Glutamatergic neuron (in vitro differentiated cells): ENCODE measurements at regions not wholly inside any gene's neighbourhood (a gene's known extent, or its start where the extent isn't known, plus 50 kb on each side); places are given as distances from the start of the nearest gene placed in this dataset.

ENCODE experiments used
- DNase-seq: peaks from one replicate; pipeline ENCODE4 v3.0.0; 2022
- H3K27ac Mint-ChIP-seq: one replicate; pipeline ENCODE4 v1.8.0; 2020; ENCODE audit warnings: mild to moderate bottlenecking, mixed read lengths, inconsistent platforms; ENCODE audit not compliant: unreplicated experiment
- H3K27me3 Mint-ChIP-seq: one replicate; pipeline ENCODE4 v1.8.0; 2020; ENCODE audit warnings: mild to moderate bottlenecking, moderate library complexity, mixed read lengths, inconsistent platforms; ENCODE audit not compliant: unreplicated experiment
- H3K36me3 Mint-ChIP-seq: one replicate; pipeline ENCODE4 v1.8.0; 2020; ENCODE audit warnings: mild to moderate bottlenecking, mixed read lengths, inconsistent platforms; ENCODE audit not compliant: unreplicated experiment
- H3K4me1 Mint-ChIP-seq: one replicate; pipeline ENCODE4 v1.8.0; 2020; ENCODE audit warnings: mild to moderate bottlenecking, low read depth, mixed read lengths, inconsistent platforms; ENCODE audit not compliant: unreplicated experiment
- H3K4me3 Mint-ChIP-seq: one replicate; pipeline ENCODE4 v1.8.0; 2020; ENCODE audit warnings: mild to moderate bottlenecking, mixed read lengths, inconsistent platforms; ENCODE audit not compliant: unreplicated experiment
- H3K9me3 Mint-ChIP-seq: one replicate; pipeline ENCODE4 v1.8.0; 2020; ENCODE audit warnings: mild to moderate bottlenecking, moderate library complexity, mixed read lengths, inconsistent platforms; ENCODE audit not compliant: unreplicated experiment
- TF ChIP-seq, protein P1 (sequence below): fragments of 200-600 bp; sonication (generic); IDR thresholded peaks from one replicate; pipeline ENCODE4 v1.5.0; 2021; ENCODE audit not compliant: partially characterized antibody, unreplicated experiment

GRCh38 chr7:10799475-10799874 lies 174.2 kb upstream of the PHF14 start:
- Mint-ChIP-seq H3K27me3 (no peaks in the 10 kb centered on the region), H3K9me3 (peaks cover 2% of the 10 kb centered on the region), H3K36me3 (no peaks in the 10 kb centered on the region), H3K4me1 (no peaks in the 10 kb centered on the region), H3K27ac (no peak overlapping the region), H3K4me3 (no peak overlapping the region)
- TF ChIP-seq, protein P1, sequence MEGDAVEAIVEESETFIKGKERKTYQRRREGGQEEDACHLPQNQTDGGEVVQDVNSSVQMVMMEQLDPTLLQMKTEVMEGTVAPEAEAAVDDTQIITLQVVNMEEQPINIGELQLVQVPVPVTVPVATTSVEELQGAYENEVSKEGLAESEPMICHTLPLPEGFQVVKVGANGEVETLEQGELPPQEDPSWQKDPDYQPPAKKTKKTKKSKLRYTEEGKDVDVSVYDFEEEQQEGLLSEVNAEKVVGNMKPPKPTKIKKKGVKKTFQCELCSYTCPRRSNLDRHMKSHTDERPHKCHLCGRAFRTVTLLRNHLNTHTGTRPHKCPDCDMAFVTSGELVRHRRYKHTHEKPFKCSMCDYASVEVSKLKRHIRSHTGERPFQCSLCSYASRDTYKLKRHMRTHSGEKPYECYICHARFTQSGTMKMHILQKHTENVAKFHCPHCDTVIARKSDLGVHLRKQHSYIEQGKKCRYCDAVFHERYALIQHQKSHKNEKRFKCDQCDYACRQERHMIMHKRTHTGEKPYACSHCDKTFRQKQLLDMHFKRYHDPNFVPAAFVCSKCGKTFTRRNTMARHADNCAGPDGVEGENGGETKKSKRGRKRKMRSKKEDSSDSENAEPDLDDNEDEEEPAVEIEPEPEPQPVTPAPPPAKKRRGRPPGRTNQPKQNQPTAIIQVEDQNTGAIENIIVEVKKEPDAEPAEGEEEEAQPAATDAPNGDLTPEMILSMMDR = no peak
- no peak for DNase-seq

GRCh38 chr7:10802011-10802410 lies 171.7 kb upstream of the PHF14 start:
- Mint-ChIP-seq H3K4me1 (no peaks in the 10 kb centered on the region), H3K36me3 (no peaks in the 10 kb centered on the region), H3K27me3 (no peaks in the 10 kb centered on the region), H3K4me3 (no peak overlapping the region), H3K27ac (no peak overlapping the region), H3K9me3 (no peaks in the 10 kb centered on the region)
- TF ChIP-seq, protein P1 = no peak
- DNase-seq = no peak

GRCh38 chr7:10802526-10802925 lies 171.1 kb upstream of the PHF14 start:
- no peaks in the 10 kb centered on the region for H3K27me3 Mint-ChIP-seq
- H3K36me3 Mint-ChIP-seq = no peaks in the 10 kb centered on the region
- H3K4me3 Mint-ChIP-seq = no peak overlapping the region

GRCh38 chr7:10803720-10804119 lies 170.0 kb upstream of the PHF14 start:
- Mint-ChIP-seq H3K4me3 (no peak overlapping the region), H3K36me3 (no peaks in the 10 kb centered on the region), H3K4me1 (no peaks in the 10 kb centered on the region), H3K9me3 (no peaks in the 10 kb centered on the region), H3K27me3 (no peaks in the 10 kb centered on the region), H3K27ac (no peak overlapping the region)
- DNase-seq = no peak
- TF ChIP-seq, protein P1 = no peak

More at GRCh38 chr7:10802526-10802925, 171.1 kb upstream of the PHF14 start:
- no peaks in the 10 kb centered on the region for H3K9me3 Mint-ChIP-seq
- H3K27ac Mint-ChIP-seq = no peak overlapping the region
- no peak for DNase-seq
- TF ChIP-seq, protein P1 = no peak
- no peaks in the 10 kb centered on the region for H3K4me1 Mint-ChIP-seq

- Mint-ChIP-seq H3K4me3 (no peak overlapping the region), H3K27ac (no peak overlapping the region), H3K9me3 (no peaks in the 10 kb centered on the region), H3K4me1 (no peaks in the 10 kb centered on the region), H3K27me3 (peaks cover 3% of the 10 kb centered on the region), H3K36me3 (no peaks in the 10 kb centered on the region)
- TF ChIP-seq, protein P1 = no peak
- DNase-seq = no peak
Observed at GRCh38 chr7:10804770-10805169, 168.9 kb upstream of the PHF14 start.
